PC-3 (cell line): ENCODE measurements at regions not wholly inside any gene's neighbourhood (a gene's known extent, or its start where the extent isn't known, plus 50 kb on each side); places are given as distances from the start of the nearest gene placed in this dataset.

Source experiments
- ATAC-seq: fragments of 200-7000 bp; cut with Tn5 transposase; 2 replicates; pipeline ENCODE4 v1.9.1; 2020; ENCODE audit warnings: mild to moderate bottlenecking, moderate library complexity
- BruUV-seq: library from RNA; stranded (reverse); fragments of 400-500 nt; replicated peaks from 2 replicates; lab custom pipeline; 2021; lab: Mats Ljungman, UMichigan
- CTCF ChIA-PET: fragments of 300-600 bp; sonication (Branson Sonifier 250); formaldehyde crosslinking; loops from one replicate; lab custom pipeline; 2022; ENCODE audit warnings: antibody characterized with exemption; lab: Charles Lee
- POLR2A ChIA-PET: fragments of 300-600 bp; sonication (Branson Sonifier 250); formaldehyde crosslinking; loops from one replicate; lab custom pipeline; 2022; ENCODE audit warnings: antibody characterized with exemption; ENCODE audit not compliant: unreplicated experiment; lab: Charles Lee
- DNase-seq: peaks from one replicate; pipeline ENCODE4 v3.0.0-alpha.2; 2015
- H2AFZ ChIP-seq: fragments of 300-600 bp; sonication (generic); 2 replicates; pipeline ENCODE4 v1.6.0; 2016; ENCODE audit warnings: antibody characterized with exemption, low read length
- H3F3A ChIP-seq: fragments of 300-600 bp; sonication (generic); one replicate; pipeline ENCODE4 v1.6.0; 2017; ENCODE audit warnings: antibody characterized with exemption, low read length, control low read depth, mild to moderate bottlenecking; ENCODE audit not compliant: unreplicated experiment
- H3K27ac ChIP-seq: fragments of 300-600 bp; sonication (generic); 2 replicates; pipeline ENCODE4 v1.5.1; 2016; ENCODE audit warnings: mild to moderate bottlenecking, low read length
- H3K27me3 ChIP-seq: fragments of 300-600 bp; sonication (generic); 2 replicates; pipeline ENCODE4 v1.6.1; 2016; ENCODE audit warnings: low read length, mixed read lengths
- H3K36me3 ChIP-seq: fragments of 300-600 bp; sonication (generic); 2 replicates; pipeline ENCODE4 v1.6.1; 2016; ENCODE audit warnings: low read depth, mixed run types, low read length, mixed read lengths
- H3K4me1 ChIP-seq: fragments of 300-600 bp; sonication (generic); 2 replicates; pipeline ENCODE4 v1.5.1; 2016; ENCODE audit warnings: low read length; ENCODE audit not compliant: insufficient read depth
- H3K4me2 ChIP-seq: fragments of 300-600 bp; sonication (generic); 2 replicates; pipeline ENCODE4 v1.6.0; 2016; ENCODE audit warnings: low read length
- H3K4me3 ChIP-seq: fragments of 300-600 bp; sonication (generic); 2 replicates; pipeline ENCODE4 v1.5.1; 2016; ENCODE audit warnings: mild to moderate bottlenecking, low read length, mixed read lengths
- H3K79me2 ChIP-seq: fragments of 300-600 bp; sonication (generic); 2 replicates; pipeline ENCODE4 v1.6.1; 2017; ENCODE audit warnings: low read length, mixed read lengths
- H3K9ac ChIP-seq: fragments of 300-600 bp; sonication (generic); 2 replicates; pipeline ENCODE4 v1.6.0; 2016; ENCODE audit warnings: mild to moderate bottlenecking, low read length
- H3K9me2 ChIP-seq: fragments of 300-600 bp; sonication (generic); replicated peaks from 2 replicates; pipeline ENCODE4 v1.6.1; 2016; ENCODE audit warnings: mixed run types, low read length, mixed read lengths
- H3K9me3 ChIP-seq: fragments of 300-600 bp; sonication (generic); 2 replicates; pipeline ENCODE4 v1.6.1; 2016; ENCODE audit warnings: low read length, mixed read lengths
- H4K20me1 ChIP-seq: fragments of 300-600 bp; sonication (generic); 2 replicates; pipeline ENCODE4 v1.6.1; 2016; ENCODE audit warnings: low read length, mixed read lengths
- CTCF ChIP-seq: fragments of 300-600 bp; sonication (generic); conservative IDR thresholded peaks from 2 replicates; pipeline ENCODE4 v1.5.1; 2017; ENCODE audit warnings: antibody characterized with exemption, low read depth, mild to moderate bottlenecking, low read length
- EZH2 ChIP-seq: fragments of 300-600 bp; sonication (generic); IDR thresholded peaks from one replicate; pipeline ENCODE4 v1.6.1; 2017; ENCODE audit warnings: antibody characterized with exemption, mild to moderate bottlenecking, low read length; ENCODE audit not compliant: unreplicated experiment
- EZH2phosphoT487 ChIP-seq: fragments of 300-600 bp; sonication (generic); IDR thresholded peaks from 2 replicates; pipeline ENCODE4 v1.6.1; 2018; ENCODE audit warnings: mild to moderate bottlenecking, antibody characterized with exemption, low read length, borderline replicate concordance
- intact Hi-C: fragments of 100-400 bp; cut with micrococcal nuclease; formaldehyde crosslinking; loops from 2 replicates; pipeline ENCODE4 v1.9.0; 2023

GRCh38 chr5:68534131-68534940 lies 318.8 kb downstream of the PIK3R1 start:
- DNase-seq, result peak; percentile 33
- CTCF ChIA-PET, result no interaction called here

GRCh38 chr5:68534956-68535520 lies 319.5 kb downstream of the PIK3R1 start:
- POLR2A ChIA-PET, result no interaction called here
- Histone ChIP-seq H3K9me3 (no peaks in the 10 kb centered on the region), H3K9me2 (no peaks in the 10 kb centered on the region), H3K27me3 (peaks cover 10% of the 10 kb centered on the region; the same call in 1 of the 2 replicates), H4K20me1 (no peaks in the 10 kb centered on the region), H2AFZ (no peak overlapping the region), H3K27ac (no peak overlapping the region), H3K4me3 (no peak overlapping the region), H3K4me2 (no peak overlapping the region), H3K9ac (no peak overlapping the region), H3K4me1 (no peaks in the 10 kb centered on the region), H3K79me2 (no peaks in the 10 kb centered on the region), H3K36me3 (no peaks in the 10 kb centered on the region), H3F3A (no peaks in the 10 kb centered on the region)
- no peak for TF ChIP-seq EZH2
- no peak for TF ChIP-seq CTCF
- no peak for TF ChIP-seq EZH2phosphoT487
- CTCF ChIA-PET, result no interaction called here
- DNase-seq (no peak), ATAC-seq (no peak)
- no TSS peak for BruUV-seq
- intact Hi-C loops, result no loop called here

More at GRCh38 chr5:68534131-68534940, 318.8 kb downstream of the PIK3R1 start:
- no peak overlapping the region for H3K9ac ChIP-seq
- H3K27me3 ChIP-seq, result 0 out of 2 replicates have a peak, but pooled peaks cover 5% of the 10 kb centered on the region
- POLR2A ChIA-PET, result no interaction called here
- TF ChIP-seq EZH2, result no peak
- no peak for TF ChIP-seq EZH2phosphoT487
- TF ChIP-seq CTCF, result no peak
- no peak overlapping the region for H3K4me3 ChIP-seq
- no peaks in the 10 kb centered on the region for H3F3A ChIP-seq
- no TSS peak for BruUV-seq
- no peaks in the 10 kb centered on the region for H3K79me2 ChIP-seq
- no peak overlapping the region for H3K27ac ChIP-seq
- no peak overlapping the region for H3K4me2 ChIP-seq
- no peaks in the 10 kb centered on the region for H4K20me1 ChIP-seq
- no peaks in the 10 kb centered on the region for H3K4me1 ChIP-seq
- H3K9me2 ChIP-seq, result no peaks in the 10 kb centered on the region
- no peak overlapping the region for H2AFZ ChIP-seq
- no peak for ATAC-seq
- no peaks in the 10 kb centered on the region for H3K36me3 ChIP-seq
- no peaks in the 10 kb centered on the region for H3K9me3 ChIP-seq
- intact Hi-C loops, result no loop called here
